HG02970 (cell line): ENCODE measurements at regions not wholly inside any gene's neighbourhood (a gene's known extent, or its start where the extent isn't known, plus 50 kb on each side); places are given as distances from the start of the nearest gene placed in this dataset.
"Not testable (repeated sequence)": the region's sequence is repeated elsewhere in the genome, so short reads cannot be mapped to it uniquely, and the experiment has no call there.

ENCODE experiments used
- ATAC-seq: cut with Tn5 transposase; IDR thresholded peaks from one replicate; pipeline ENCODE4 v1.9.1; 2021; ENCODE audit warnings: mild to moderate bottlenecking, moderate library complexity, moderate number of reproducible peaks; ENCODE audit not compliant: unreplicated experiment, low FRiP score

- no peak for ATAC-seq
Measured at GRCh38 chr3:102676424-102676823, 241.6 kb downstream of the ZPLD1 start.

- ATAC-seq, result no peak
Measured at GRCh38 chr3:102682741-102683140, 247.9 kb downstream of the ZPLD1 start.

GRCh38 chr3:102686792-102687191 is 252.0 kb downstream of the ZPLD1 start:
- ATAC-seq, result no peak

DNA sequence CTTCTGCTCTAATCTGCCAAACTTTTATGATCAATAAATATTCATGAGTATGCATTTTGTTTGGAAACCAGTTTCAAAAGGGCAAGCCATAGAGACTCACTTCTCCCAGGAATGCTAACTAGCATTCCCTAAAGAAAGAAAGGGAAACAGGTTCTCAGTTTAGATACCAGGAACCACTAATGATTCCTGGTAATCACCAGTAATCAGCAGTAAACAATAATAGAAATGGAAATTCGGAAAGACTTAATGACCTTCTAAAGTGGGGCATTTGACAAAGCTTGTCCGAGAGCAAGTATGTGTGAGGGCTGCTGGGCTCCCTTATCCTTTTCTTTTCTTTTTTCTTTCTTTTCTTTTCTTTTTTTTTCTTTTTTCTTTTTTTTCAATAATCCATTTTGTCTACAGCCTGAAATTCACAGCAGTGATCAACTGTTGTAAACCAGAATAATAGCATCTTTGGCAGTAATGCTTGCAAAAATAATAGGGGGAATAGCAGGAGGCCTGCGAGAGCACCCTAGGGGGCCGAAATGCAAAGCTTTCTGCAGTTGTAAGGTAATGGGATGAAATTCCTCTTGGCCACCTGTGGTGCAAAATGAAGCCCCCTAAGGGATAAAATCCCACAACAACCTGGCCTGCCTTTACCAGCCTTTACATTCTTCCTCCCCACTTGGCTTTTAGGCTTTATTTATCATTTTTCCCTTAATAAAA is 253.2 kb downstream of the ZPLD1 start:
- ATAC-seq, result no peak

DNA sequence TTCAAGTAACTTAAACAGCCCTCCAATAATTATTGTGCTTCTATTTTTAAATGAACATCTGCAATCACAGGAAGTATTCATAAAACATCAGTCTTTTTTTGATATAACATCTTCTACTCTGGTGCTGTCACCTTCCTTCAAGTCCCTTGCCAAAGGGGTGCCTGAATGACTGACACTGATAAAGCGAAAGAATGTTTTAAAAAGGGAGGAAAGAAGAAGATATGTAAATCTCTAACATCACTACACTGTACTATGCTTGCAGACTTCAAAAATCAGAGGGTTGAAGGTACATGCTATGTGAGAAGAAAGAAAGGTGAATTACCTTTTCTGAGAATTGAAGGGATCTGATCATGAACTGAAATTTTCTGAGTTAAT is 253.7 kb downstream of the ZPLD1 start:
- ATAC-seq, result no peak

DNA sequence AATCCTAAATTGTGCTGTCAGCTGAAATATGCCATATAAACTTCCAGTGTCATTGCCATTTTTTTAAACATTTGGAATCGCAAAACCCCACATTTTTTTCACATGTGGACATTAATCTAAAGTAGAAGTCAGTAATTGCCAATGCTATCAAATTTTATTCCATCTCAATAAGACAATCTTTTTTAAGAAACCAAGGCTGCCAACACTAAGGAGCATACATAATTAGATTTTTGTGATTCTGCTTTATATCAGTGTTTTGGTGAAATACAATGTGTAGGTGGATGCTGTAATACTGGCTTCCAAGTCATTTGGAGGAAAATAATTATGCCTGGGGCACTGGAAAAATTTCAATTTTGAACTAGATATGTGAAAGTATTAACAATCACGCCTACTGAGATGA is 256.7 kb downstream of the ZPLD1 start:
- ATAC-seq, result no peak

DNA sequence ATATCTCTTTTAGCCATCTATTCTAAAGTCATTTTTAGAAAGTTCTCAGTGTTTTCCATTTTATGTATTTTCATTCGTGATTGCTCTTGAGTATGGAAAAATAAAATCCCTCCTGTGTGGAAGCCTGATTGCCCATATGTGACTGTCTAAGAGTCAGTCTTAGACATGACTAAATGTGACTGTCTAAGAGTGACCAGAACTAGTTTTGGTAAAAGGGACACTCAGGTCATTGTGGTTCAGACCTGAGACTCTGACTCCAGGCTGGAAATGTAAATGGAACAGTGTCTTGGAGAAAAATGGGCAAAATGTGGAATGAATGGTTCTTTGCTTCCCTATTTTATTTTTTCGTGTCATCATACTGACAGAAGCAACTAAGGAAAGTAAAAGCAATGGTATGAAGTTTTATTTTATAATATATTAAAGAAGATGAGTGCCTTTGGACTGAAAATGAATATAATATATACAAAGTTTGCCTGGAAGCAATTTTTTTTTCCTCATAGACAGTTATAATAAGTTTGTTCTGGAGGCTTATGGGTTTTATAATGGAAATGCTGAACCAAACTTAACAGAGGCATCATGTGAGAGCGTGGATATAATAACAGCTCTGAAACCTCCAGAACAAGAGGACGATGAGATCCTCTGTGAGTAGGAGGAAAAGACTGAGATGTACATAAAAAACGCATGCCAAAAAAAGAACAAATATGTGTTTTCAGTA is 264.4 kb downstream of the ZPLD1 start:
- ATAC-seq, result no peak

DNA sequence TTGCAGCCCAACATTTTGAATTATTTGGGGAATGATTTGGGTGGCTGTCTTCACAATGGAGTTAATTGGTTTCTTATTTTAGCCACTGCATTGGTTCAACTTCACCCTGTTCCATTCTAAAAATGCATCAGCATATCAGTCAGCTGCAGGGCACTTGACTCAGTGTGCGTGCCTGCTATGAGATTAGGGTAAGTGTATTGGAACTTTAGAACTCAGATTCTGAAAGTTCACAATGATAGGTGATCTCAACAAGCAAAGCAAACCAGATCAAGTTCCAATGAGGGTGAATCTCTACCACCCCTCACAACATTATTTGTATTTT is 265.0 kb downstream of the ZPLD1 start:
- no peak for ATAC-seq

- no peak for ATAC-seq
Measured at GRCh38 chr3:102712896-102713295, 278.1 kb downstream of the ZPLD1 start.

DNA sequence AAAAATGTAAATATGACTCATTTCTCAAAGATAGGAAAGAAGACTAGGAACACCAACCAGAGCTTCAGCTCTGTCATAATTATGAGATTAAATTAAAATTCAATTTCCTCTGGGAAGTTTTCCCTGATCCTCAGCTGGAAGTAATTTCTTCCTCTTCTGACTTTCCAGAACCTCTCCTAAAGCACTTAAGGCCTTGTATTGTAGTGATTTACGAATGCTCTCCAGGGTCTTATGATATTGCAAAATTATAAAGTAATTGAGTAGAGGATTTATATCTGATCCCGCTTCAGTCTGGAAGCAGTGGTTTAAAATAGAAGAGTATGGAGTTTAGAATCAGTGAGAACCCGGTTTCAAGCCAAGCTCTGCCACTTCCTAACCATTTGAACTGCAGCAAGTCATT is 279.8 kb downstream of the ZPLD1 start:
- ATAC-seq, result no peak

DNA sequence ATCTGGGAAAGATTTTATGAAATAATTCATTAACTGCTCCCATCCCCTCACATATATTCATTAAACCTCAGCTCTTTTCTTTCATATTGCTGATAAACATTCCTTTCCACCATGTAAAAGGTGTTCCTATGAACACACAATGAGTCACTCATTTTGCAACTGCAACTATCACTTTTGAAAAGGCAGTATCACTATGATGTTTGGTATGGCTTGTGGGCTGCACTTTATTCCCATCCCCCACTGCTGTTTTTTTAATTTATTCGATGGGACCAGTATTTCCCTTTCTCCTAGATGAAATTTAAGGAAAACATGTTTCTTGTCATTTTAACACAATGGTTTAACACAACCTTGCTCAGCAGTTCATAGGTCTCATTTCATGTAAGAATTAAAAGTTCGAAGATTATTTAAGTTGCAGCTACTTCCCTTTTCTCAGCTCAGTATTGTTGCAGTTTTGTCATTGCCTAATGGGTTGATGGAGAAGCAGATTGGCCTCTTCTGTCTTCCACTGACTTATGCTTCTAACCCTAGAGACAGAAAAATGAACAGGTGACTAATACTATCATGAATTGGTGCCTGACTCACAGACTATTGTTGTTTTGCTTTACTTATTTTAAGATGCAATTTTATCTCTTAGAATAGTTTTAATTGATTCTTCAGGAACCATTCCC is 280.3 kb downstream of the ZPLD1 start:
- ATAC-seq, result peak; percentile 81

- ATAC-seq, result no peak
Measured at GRCh38 chr3:102718651-102719050, 283.8 kb downstream of the ZPLD1 start.

GRCh38 chr3:102722317-102722716 is 287.5 kb downstream of the ZPLD1 start:
- no peak for ATAC-seq

- ATAC-seq, result no peak
Measured at GRCh38 chr3:102727340-102727739, 292.5 kb downstream of the ZPLD1 start.

- not testable (repeated sequence) for ATAC-seq
Measured at GRCh38 chr3:102732581-102732980, 297.8 kb downstream of the ZPLD1 start.

DNA sequence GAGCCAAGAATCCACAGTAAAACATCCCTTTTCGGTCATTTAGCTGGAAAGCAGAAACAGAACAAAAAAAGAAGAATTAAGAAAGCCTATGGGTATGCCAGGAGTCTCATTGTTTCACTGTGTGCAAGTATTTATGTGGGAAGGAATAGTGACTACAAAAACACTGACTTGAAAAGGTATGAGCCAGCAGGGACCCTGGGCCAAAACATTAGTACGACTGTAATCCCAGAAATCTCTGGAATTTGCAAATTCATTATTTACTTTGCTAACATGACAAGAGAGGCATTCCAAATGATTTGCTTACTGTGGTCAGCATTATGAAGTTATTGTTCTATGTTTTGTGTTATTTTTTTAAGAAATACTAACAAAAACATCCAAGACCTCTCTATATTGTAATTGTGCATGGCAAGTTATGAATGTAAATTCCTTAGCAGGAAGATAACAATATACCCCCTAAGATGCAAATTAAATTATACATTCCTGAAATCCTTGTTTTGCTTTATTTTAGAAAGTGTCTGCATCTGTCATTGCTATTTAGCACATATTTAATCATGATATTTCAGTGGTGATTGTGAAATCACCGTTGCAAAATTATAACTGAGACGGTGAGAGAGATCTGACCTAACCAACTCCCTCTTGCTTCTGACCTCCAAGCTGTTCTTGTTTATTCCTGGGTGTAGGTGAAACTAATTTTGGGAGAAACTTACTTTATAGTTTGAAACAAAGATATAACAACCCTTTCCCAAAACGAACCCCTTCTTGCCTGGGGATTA is 299.2 kb downstream of the ZPLD1 start:
- ATAC-seq, result no peak

GRCh38 chr3:102735311-102735710 is 300.5 kb downstream of the ZPLD1 start:
- ATAC-seq, result no peak

DNA sequence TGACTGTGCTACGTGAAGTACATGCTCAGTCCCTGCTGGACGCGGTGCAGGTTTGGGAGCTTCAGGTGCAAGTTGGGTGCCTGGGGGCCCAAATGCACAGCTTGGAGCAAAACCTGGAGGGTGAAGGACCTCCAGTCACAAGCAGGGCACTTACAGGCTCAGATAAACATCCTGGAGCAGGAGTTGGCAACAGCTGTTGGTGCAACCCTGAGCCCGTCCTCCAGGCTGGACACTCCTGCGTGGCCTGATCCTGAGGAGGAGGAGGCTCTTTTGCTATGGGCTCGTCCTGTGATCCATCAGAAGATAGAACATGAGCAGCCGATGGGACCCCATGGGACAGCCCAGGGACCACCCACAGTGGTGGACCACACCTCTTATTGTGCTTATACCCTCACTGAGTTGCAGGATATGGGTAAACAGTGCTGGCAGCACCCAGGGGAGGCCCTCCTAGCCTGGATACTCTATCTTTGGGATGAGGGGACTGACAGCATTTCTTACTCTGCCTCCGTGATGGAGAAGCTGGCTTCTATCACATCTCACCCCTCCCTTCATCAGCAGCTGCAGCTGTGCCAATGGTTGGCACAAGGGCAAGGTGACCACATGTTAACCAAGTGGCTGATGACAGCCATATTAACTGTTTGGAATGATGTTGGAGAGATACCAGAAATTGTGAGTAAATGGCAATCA is 301.6 kb downstream of the ZPLD1 start:
- no peak for ATAC-seq

DNA sequence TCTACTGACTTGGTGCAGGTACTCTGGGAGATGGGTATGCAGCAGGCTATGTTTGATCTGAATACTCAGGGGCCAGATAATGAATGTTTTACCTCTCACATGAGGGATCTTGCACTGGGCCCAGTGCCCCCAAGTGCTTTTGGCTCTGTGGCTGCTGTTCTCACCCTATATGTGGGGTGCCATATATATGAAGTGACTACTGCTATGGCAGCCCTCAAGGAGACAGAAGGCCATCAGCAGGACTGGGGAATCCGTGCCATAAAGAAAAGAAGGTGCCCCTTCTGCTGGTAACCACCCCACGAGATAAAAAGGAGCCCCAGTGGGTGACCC is 302.1 kb downstream of the ZPLD1 start:
- no peak for ATAC-seq

GRCh38 chr3:102737353-102737752 is 302.5 kb downstream of the ZPLD1 start:
- no peak for ATAC-seq

- no peak for ATAC-seq
Measured at GRCh38 chr3:102741105-102741504, 306.3 kb downstream of the ZPLD1 start.
